ENCODE measurements at regions not wholly inside any gene's neighbourhood (a gene's known extent, or its start where the extent isn't known, plus 50 kb on each side); places are given as distances from the start of the nearest gene placed in this dataset.
"Not testable (repeated sequence)": the region's sequence is repeated elsewhere in the genome, so short reads cannot be mapped to it uniquely, and the experiment has no call there.

DNA sequence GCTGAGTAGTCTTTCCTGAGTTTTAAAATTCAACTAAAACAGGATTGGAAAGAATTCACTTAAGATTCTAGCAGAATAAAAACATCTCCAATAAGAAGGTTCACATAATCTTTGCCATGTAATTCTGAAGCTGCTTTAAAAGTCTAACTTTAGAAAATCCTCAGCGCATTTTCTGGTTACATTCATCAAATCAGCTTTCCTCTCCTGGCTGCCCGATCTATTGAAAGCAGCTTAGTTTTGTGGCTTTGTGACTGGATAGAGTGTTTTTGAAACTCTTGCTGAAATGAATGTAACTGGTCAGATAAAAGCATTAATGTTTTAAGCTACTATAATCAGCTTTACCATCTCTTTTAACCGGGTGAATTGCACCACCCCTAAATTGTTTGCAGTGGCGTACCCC is 66.8 kb downstream of the DOP1B start:
- Histone ChIP-seq H3K27ac (no peak overlapping the region), H3K27me3 (no peaks in the 10 kb centered on the region), H3K36me3 (peaks cover 28 to 56% (median 30%) of the 10 kb centered on the region in 3 donors), H3K9me3 (no peaks in the 10 kb centered on the region), H3K4me3 (no peak overlapping the region), H3K4me1 (no peaks in the 10 kb centered on the region)
- intact Hi-C loops (cut with DNase I; ENCODE audit: low total_unique reads) = no loop called here
- no peak for DNase-seq
- TF ChIP-seq CTCF (IDR thresholded peaks at IDR 0.05) = no peak

- H3K36me3 ChIP-seq = peaks cover 17 to 50% (median 39%) of the 10 kb centered on the region in 3 donors
- H3K9me3 ChIP-seq = no peaks in the 10 kb centered on the region
- peaks cover 0 to 6% (median 0%) of the 10 kb centered on the region in 4 donors for H3K4me1 ChIP-seq
- DNase-seq = no peak
- intact Hi-C loops (cut with DNase I; ENCODE audit: low total_unique reads) = no loop called here
- no peak for TF ChIP-seq CTCF (IDR thresholded peaks at IDR 0.05)
- no peaks in the 10 kb centered on the region for H3K27me3 ChIP-seq
- H3K4me3 ChIP-seq = no peak overlapping the region
- H3K27ac ChIP-seq = no peak overlapping the region
Measured at GRCh38 chr21:36229181-36229580, 72.6 kb downstream of the DOP1B start.

DNA sequence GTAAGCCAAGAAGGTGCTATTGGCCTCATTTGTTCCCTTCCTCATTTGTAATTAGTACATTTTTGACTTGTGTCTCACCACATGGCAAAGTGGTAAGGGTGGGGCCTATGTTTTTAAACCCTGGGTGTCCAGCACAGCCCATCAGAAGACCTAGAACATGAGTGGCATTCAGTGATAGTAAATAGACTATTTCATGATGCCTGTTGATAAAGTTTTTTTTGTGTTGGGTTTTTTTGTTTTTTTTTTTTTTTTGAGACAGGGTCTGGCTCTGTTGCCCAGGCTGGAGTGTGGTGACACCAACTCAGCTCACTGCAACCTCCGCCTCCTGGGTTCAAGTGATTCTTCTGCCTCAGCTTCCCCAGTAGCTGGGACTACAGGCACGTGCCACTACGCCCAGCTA is 74.8 kb downstream of the DOP1B start:
- H3K4me3 ChIP-seq = not testable (repeated sequence)

GRCh38 chr21:36232641-36233040 is 76.0 kb downstream of the DOP1B start:
- Histone ChIP-seq H3K9me3 (no peaks in the 10 kb centered on the region), H3K27ac (no peak overlapping the region), H3K36me3 (peaks cover 14 to 36% (median 24%) of the 10 kb centered on the region in 3 donors), H3K4me1 (peaks cover 0 to 6% (median 0%) of the 10 kb centered on the region in 4 donors), H3K4me3 (no peak overlapping the region), H3K27me3 (no peaks in the 10 kb centered on the region)
- no peak for DNase-seq
- no peak for TF ChIP-seq CTCF (IDR thresholded peaks at IDR 0.05)
- intact Hi-C loops (cut with DNase I; ENCODE audit: low total_unique reads) = no loop called here

More for the DNA sequence above, 74.8 kb downstream of the DOP1B start:
- DNase-seq; H3K4me1 ChIP-seq; H3K9me3 ChIP-seq; H3K27me3 ChIP-seq; H3K27ac ChIP-seq; intact Hi-C loops (cut with DNase I; ENCODE audit: low total_unique reads): not testable (repeated sequence)
- H3K36me3 ChIP-seq = peaks cover 17 to 33% (median 30%) of the 10 kb centered on the region in 3 donors

GRCh38 chr21:36235058-36235582 is 78.5 kb downstream of the DOP1B start:
- Histone ChIP-seq H3K36me3 (peaks cover 18 to 33% (median 20%) of the 10 kb centered on the region in 3 donors), H3K27ac (no peak overlapping the region), H3K27me3 (no peaks in the 10 kb centered on the region), H3K4me3 (no peak overlapping the region), H3K9me3 (no peaks in the 10 kb centered on the region), H3K4me1 (peaks cover 0 to 6% (median 0%) of the 10 kb centered on the region in 4 donors)
- DNase-seq = no peak
- intact Hi-C loops (cut with DNase I; ENCODE audit: low total_unique reads) = no loop called here
- no peak for TF ChIP-seq CTCF (IDR thresholded peaks at IDR 0.05)

- intact Hi-C loops (cut with DNase I; ENCODE audit: low total_unique reads) = no loop called here
- H3K27ac ChIP-seq = no peak overlapping the region
- H3K4me1 ChIP-seq = peaks cover 0 to 6% (median 0%) of the 10 kb centered on the region in 4 donors
- no peaks in the 10 kb centered on the region for H3K27me3 ChIP-seq
- peaks cover 9 to 26% (median 10%) of the 10 kb centered on the region in 3 donors for H3K36me3 ChIP-seq
- H3K9me3 ChIP-seq = no peaks in the 10 kb centered on the region
- no peak for TF ChIP-seq CTCF (IDR thresholded peaks at IDR 0.05)
- no peak overlapping the region for H3K4me3 ChIP-seq
- no peak for DNase-seq
Measured at GRCh38 chr21:36236052-36236730, 79.6 kb downstream of the DOP1B start.
